NCI-H128 (cell line): ENCODE measurements at regions not wholly inside any gene's neighbourhood (a gene's known extent, or its start where the extent isn't known, plus 50 kb on each side); places are given as distances from the start of the nearest gene placed in this dataset.

ENCODE experiments used
- DNase-seq: peaks from one replicate; lab custom pipeline; 2025; ENCODE audit not compliant: unreplicated experiment; lab: John Stamatoyannopoulos, UW

- DNase-seq, result no peak
Observed at GRCh38 chr6:156087487-156087886, 631.8 kb upstream of the NOX3 start.

- DNase-seq, result no peak
Observed at GRCh38 chr6:156082012-156082411, 626.4 kb upstream of the NOX3 start.

GRCh38 chr6:156080371-156080770, 624.7 kb upstream of the NOX3 start:
- DNase-seq, result no peak

- no peak for DNase-seq
Observed at GRCh38 chr6:156068881-156069280, 613.2 kb upstream of the NOX3 start.

- no peak for DNase-seq
Observed at GRCh38 chr6:156065849-156066248, 610.2 kb upstream of the NOX3 start.

- DNase-seq, result no peak
Observed at GRCh38 chr6:156062091-156062563, 606.5 kb upstream of the NOX3 start.

- no peak for DNase-seq
Observed at GRCh38 chr6:156061465-156061864, 605.8 kb upstream of the NOX3 start.

- no peak for DNase-seq
Observed at GRCh38 chr6:156060013-156060412, 604.4 kb upstream of the NOX3 start.

GRCh38 chr6:156058356-156058755, 602.7 kb upstream of the NOX3 start:
- no peak for DNase-seq

- no peak for DNase-seq
Observed at GRCh38 chr6:156057869-156058268, 602.2 kb upstream of the NOX3 start.

- no peak for DNase-seq
Observed at GRCh38 chr6:156056085-156056484, 600.4 kb upstream of the NOX3 start.

GRCh38 chr6:156053626-156054025, 598.0 kb upstream of the NOX3 start:
- DNase-seq, result no peak

GRCh38 chr6:156046841-156047449, 591.3 kb upstream of the NOX3 start:
- no peak for DNase-seq

GRCh38 chr6:156046268-156046665, 590.6 kb upstream of the NOX3 start:
- no peak for DNase-seq

- no peak for DNase-seq
Observed at GRCh38 chr6:156045401-156046267, 590.0 kb upstream of the NOX3 start.

- no peak for DNase-seq
Observed at GRCh38 chr6:156033598-156033997, 578.0 kb upstream of the NOX3 start.

GRCh38 chr6:156031516-156031915, 575.9 kb upstream of the NOX3 start:
- DNase-seq, result no peak

GRCh38 chr6:156030053-156030452, 574.4 kb upstream of the NOX3 start:
- DNase-seq, result no peak

GRCh38 chr6:156029286-156029985, 573.8 kb upstream of the NOX3 start:
- no peak for DNase-seq

GRCh38 chr6:156028335-156029131, 572.9 kb upstream of the NOX3 start:
- no peak for DNase-seq

- no peak for DNase-seq
Observed at GRCh38 chr6:156027248-156027626, 571.6 kb upstream of the NOX3 start.
